ENCODE measurements at regions not wholly inside any gene's neighbourhood (a gene's known extent, or its start where the extent isn't known, plus 50 kb on each side); places are given as distances from the start of the nearest gene placed in this dataset.

- TF ChIP-seq CTCF (conservative IDR thresholded peaks at IDR 0.05) (no peak), ZFX (IDR thresholded peaks at IDR 0.05) (no peak)
Measured at GRCh38 chr17:79439493-79439892, 171.4 kb downstream of the RBFOX3 start.

Data from C4-2B (cell line).